ENCODE measurements at regions not wholly inside any gene's neighbourhood (a gene's known extent, or its start where the extent isn't known, plus 50 kb on each side); places are given as distances from the start of the nearest gene placed in this dataset.

DNA sequence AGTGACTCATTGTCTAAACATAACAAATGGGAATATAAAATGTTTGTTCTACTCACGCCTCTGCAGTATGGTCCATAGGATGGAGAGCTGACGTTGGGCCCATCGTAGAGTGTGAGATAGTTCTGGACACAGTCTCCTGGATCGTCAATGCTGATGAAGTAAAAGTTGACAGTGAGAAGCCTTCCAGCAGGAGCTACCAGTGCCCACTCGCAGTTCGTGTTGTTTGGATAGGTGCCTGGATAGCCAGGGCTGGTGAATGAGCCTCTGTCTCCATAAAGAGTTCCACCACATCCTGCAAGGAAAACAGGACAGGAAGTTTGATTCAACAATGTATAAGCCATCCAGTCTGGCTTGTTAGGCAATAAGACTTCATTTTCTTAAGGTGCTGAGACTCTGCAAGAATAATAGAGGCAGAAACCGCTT lies 79.6 kb downstream of the OR13A1 start:
- TF ChIP-seq, protein P1, sequence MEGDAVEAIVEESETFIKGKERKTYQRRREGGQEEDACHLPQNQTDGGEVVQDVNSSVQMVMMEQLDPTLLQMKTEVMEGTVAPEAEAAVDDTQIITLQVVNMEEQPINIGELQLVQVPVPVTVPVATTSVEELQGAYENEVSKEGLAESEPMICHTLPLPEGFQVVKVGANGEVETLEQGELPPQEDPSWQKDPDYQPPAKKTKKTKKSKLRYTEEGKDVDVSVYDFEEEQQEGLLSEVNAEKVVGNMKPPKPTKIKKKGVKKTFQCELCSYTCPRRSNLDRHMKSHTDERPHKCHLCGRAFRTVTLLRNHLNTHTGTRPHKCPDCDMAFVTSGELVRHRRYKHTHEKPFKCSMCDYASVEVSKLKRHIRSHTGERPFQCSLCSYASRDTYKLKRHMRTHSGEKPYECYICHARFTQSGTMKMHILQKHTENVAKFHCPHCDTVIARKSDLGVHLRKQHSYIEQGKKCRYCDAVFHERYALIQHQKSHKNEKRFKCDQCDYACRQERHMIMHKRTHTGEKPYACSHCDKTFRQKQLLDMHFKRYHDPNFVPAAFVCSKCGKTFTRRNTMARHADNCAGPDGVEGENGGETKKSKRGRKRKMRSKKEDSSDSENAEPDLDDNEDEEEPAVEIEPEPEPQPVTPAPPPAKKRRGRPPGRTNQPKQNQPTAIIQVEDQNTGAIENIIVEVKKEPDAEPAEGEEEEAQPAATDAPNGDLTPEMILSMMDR (IDR thresholded peaks at IDR 0.05) = no peak
- TF ChIP-seq POLR2A (IDR thresholded peaks at IDR 0.05) = no peak

Data from lower leg skin (tissue), 3 donors.